Kidney epithelial cell (primary cell): ENCODE measurements at regions not wholly inside any gene's neighbourhood (a gene's known extent, or its start where the extent isn't known, plus 50 kb on each side); places are given as distances from the start of the nearest gene placed in this dataset.

ENCODE experiments used
- DNase-seq: peaks from one replicate; pipeline ENCODE4 v3.0.0-alpha.2; 2010; ENCODE audit warnings: low read depth
- H3K27me3 ChIP-seq: 2 replicates; pipeline ENCODE4 v1.6.0; 2011; ENCODE audit warnings: low read length; ENCODE audit not compliant: control insufficient read depth, insufficient read depth
- H3K36me3 ChIP-seq: 2 replicates; pipeline ENCODE4 v1.5.1; 2011; ENCODE audit warnings: low read length; ENCODE audit not compliant: control insufficient read depth, insufficient read depth
- H3K4me3 ChIP-seq: 2 replicates; pipeline ENCODE4 v1.5.1; 2011; ENCODE audit warnings: low read depth, mild to moderate bottlenecking, control low read depth, low read length
- TF ChIP-seq, protein P1 (sequence below): IDR thresholded peaks from 2 replicates; pipeline ENCODE4 v1.5.1; 2011; ENCODE audit warnings: mild to moderate bottlenecking, moderate library complexity, low read length, control low read depth, inconsistent platforms; ENCODE audit not compliant: insufficient read depth, poor library complexity, severe bottlenecking

DNA sequence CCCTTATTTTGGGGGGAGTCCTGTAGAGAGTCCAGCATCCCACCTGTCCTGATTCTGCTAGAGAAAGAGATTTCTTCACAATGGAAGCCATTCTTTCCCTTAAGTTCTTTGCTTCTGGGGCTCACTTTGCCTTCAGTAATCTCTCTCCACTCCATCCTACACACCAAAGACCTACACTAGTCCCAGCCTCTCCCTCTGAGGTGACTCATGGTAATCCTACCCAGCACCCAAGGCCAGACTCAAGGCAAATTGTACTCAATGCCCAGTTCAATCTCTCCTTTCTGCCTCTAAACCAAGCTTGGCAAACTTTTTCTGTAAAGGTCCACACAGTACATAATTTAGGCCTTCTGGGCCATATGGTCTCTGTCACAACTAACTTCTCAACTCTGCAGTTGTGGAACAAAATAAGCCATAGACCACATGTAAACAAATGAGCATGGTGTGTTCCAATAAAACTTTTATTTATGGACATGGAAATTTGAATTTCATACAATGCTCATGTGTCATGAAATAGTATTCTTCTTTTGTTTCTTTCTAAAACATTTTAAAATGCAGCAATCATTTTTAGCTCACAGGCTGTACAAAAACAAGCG, 72.5 kb downstream of the MRPL46 start:
- no peak overlapping the region for H3K4me3 ChIP-seq
- H3K27me3 ChIP-seq: no peaks in the 10 kb centered on the region
- TF ChIP-seq, protein P1, sequence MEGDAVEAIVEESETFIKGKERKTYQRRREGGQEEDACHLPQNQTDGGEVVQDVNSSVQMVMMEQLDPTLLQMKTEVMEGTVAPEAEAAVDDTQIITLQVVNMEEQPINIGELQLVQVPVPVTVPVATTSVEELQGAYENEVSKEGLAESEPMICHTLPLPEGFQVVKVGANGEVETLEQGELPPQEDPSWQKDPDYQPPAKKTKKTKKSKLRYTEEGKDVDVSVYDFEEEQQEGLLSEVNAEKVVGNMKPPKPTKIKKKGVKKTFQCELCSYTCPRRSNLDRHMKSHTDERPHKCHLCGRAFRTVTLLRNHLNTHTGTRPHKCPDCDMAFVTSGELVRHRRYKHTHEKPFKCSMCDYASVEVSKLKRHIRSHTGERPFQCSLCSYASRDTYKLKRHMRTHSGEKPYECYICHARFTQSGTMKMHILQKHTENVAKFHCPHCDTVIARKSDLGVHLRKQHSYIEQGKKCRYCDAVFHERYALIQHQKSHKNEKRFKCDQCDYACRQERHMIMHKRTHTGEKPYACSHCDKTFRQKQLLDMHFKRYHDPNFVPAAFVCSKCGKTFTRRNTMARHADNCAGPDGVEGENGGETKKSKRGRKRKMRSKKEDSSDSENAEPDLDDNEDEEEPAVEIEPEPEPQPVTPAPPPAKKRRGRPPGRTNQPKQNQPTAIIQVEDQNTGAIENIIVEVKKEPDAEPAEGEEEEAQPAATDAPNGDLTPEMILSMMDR: no peak
- H3K36me3 ChIP-seq: no peaks in the 10 kb centered on the region
- no peak for DNase-seq

DNA sequence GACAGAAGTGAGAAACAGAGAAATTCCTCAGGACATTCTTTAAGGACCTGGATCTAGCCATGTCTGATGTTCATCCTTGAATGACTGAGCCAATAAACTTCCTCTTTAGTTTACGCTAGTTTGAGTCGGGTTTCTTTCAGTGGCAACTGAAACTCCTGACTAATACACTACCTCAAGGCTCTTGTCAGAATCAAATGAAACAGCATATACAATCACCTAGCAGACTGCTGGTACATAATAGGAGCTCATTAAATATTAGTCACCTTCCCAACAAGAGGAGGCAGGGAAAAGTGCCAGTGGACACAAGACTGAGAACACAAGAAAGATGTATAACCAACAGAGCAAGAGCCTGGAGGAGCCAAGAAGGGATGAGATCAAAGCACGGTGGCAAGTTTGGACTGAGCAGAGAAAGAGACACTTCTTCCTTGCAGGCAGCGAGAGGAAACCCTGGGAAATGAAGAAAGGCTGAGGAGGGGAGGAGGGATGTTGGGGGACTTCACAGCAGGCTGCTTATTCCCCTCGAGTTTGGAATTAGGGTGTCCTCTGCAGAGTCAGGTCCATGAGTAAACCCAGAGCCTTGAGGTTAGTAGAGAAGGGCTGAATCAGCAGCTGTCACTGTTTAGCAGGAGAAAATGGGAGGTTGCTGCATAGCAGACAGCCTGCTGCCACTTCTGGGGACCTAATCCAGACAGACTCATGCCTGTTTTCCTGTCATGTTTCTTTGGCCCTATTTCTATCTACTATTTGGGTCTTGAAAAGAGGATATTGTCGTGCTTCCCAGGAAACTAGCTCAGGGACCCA, 73.3 kb downstream of the MRPL46 start:
- Histone ChIP-seq H3K4me3 (no peak overlapping the region), H3K36me3 (no peaks in the 10 kb centered on the region), H3K27me3 (no peaks in the 10 kb centered on the region)
- TF ChIP-seq, protein P1: no peak
- DNase-seq: no peak

DNA sequence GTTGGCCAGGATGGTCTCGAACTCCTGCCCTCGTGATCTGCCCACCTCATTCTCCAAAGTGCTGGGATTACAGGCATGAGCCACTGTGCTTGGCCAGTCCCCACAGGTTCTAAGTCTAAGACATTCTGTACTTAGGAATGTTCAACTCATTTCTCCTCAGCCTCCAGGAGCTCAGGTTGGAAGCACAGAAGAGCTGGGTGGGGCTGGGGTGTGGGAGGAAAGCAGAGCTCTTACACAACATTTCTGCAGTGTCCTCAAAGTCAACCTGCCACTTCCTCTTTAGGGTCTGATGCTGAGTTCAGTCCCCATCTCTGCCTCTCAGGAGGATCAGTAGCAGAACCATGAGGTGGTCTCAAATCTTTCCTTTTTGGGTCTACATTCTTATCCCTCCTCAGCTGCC, 75.5 kb downstream of the MRPL46 start:
- no peak for DNase-seq
- TF ChIP-seq, protein P1: no peak
- no peaks in the 10 kb centered on the region for H3K27me3 ChIP-seq
- no peak overlapping the region for H3K4me3 ChIP-seq
- no peaks in the 10 kb centered on the region for H3K36me3 ChIP-seq

- H3K27me3 ChIP-seq: no peaks in the 10 kb centered on the region
- no peak overlapping the region for H3K4me3 ChIP-seq
- TF ChIP-seq, protein P1: no peak
Observed at GRCh38 chr15:88391006-88391405, 76.2 kb downstream of the MRPL46 start.

DNA sequence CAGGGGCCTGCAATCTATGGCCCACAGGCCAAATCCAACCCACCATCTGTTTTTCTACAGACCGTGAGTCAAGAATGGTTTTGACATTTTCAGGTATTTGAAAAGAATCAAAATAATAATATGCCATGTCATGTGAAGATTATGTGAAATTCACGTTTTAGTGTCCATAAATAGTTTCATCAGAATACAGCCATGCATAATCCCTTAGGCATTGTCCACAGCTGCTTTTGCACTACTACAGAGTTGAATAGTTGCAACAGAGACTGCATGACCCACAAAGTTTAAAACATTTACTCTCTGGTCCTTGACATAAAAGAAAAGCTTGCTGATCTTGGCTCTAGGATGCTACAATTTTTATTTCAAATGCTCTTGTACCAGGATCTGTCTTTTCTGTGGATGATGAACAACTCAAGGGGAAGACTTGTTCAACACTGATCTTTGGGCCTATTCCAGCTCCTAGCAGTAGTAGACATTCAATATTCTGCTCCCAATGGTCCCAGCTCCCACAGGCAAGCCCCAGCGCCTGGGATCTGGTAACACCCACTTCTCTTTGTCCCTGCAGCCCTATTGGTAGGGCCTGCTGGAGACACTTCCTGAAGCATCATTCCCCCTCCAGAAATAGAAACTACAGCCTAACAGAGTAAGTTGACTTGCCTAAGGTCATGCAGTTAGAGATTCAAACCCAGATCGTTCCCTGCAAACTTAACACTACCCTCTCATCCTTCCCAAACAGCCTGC, 76.9 kb downstream of the MRPL46 start:
- no peak overlapping the region for H3K4me3 ChIP-seq
- no peaks in the 10 kb centered on the region for H3K36me3 ChIP-seq
- no peaks in the 10 kb centered on the region for H3K27me3 ChIP-seq
- no peak for DNase-seq
- TF ChIP-seq, protein P1: no peak

More at GRCh38 chr15:88391006-88391405, 76.2 kb downstream of the MRPL46 start:
- no peaks in the 10 kb centered on the region for H3K36me3 ChIP-seq
- DNase-seq: no peak
